ENCODE measurements at regions not wholly inside any gene's neighbourhood (a gene's known extent, or its start where the extent isn't known, plus 50 kb on each side); places are given as distances from the start of the nearest gene placed in this dataset.
"Not testable (repeated sequence)": the region's sequence is repeated elsewhere in the genome, so short reads cannot be mapped to it uniquely, and the experiment has no call there.

- no peak for DNase-seq
Observed at GRCh38 chr6:153526479-153526878, 395.4 kb upstream of the RGS17 start.

- DNase-seq, result no peak
Observed at GRCh38 chr6:153525998-153526397, 394.9 kb upstream of the RGS17 start.

- no peak for DNase-seq
Observed at GRCh38 chr6:153523390-153523789, 392.3 kb upstream of the RGS17 start.

GRCh38 chr6:153511896-153512496 lies 380.9 kb upstream of the RGS17 start:
- DNase-seq, result no peak

- no peak for DNase-seq
Observed at GRCh38 chr6:153503810-153504209, 372.7 kb upstream of the RGS17 start.

GRCh38 chr6:153493501-153493900 lies 362.4 kb upstream of the RGS17 start:
- DNase-seq, result no peak

- DNase-seq, result no peak
Observed at GRCh38 chr6:153489479-153489878, 358.4 kb upstream of the RGS17 start.

GRCh38 chr6:153488267-153488666 lies 357.2 kb upstream of the RGS17 start:
- no peak for DNase-seq

GRCh38 chr6:153485072-153485471 lies 354.0 kb upstream of the RGS17 start:
- no peak for DNase-seq

- DNase-seq, result no peak
Observed at GRCh38 chr6:153484056-153484455, 353.0 kb upstream of the RGS17 start.

- no peak for DNase-seq
Observed at GRCh38 chr6:153476243-153476642, 345.2 kb upstream of the RGS17 start.

- no peak for DNase-seq
Observed at GRCh38 chr6:153465050-153465449, 334.0 kb upstream of the RGS17 start.

- no peak for DNase-seq
Observed at GRCh38 chr6:153449279-153449678, 318.2 kb upstream of the RGS17 start.

- DNase-seq, result not testable (repeated sequence)
Observed at GRCh38 chr6:153442749-153443148, 311.7 kb upstream of the RGS17 start.

- no peak for DNase-seq
Observed at GRCh38 chr6:153442096-153442495, 311.0 kb upstream of the RGS17 start.

- no peak for DNase-seq
Observed at GRCh38 chr6:153437193-153437592, 306.1 kb upstream of the RGS17 start.

- DNase-seq, result no peak
Observed at GRCh38 chr6:153436351-153436750, 305.3 kb upstream of the RGS17 start.

- DNase-seq, result no peak
Observed at GRCh38 chr6:153435787-153436186, 304.7 kb upstream of the RGS17 start.

- no peak for DNase-seq
Observed at GRCh38 chr6:153425536-153425935, 294.5 kb upstream of the RGS17 start.

- DNase-seq, result no peak
Observed at GRCh38 chr6:153424719-153425400, 293.8 kb upstream of the RGS17 start.

- DNase-seq, result no peak
Observed at GRCh38 chr6:153412519-153412918, 281.4 kb upstream of the RGS17 start.

GRCh38 chr6:153411070-153411648 lies 280.1 kb upstream of the RGS17 start:
- DNase-seq, result no peak

- DNase-seq, result no peak
Observed at GRCh38 chr6:153405931-153406330, 274.8 kb upstream of the RGS17 start.

GRCh38 chr6:153401751-153402150 lies 270.7 kb upstream of the RGS17 start:
- DNase-seq, result no peak

- DNase-seq, result no peak
Observed at GRCh38 chr6:153392156-153392555, 261.1 kb upstream of the RGS17 start.

Data from DMS153 (cell line).